Bronchial epithelial cell (primary cell): ENCODE measurements at regions not wholly inside any gene's neighbourhood (a gene's known extent, or its start where the extent isn't known, plus 50 kb on each side); places are given as distances from the start of the nearest gene placed in this dataset.
A peak's percentile ranks its signal among the peaks of the same experiment; 100 is the strongest.

ENCODE experiments used
- DNase-seq: peaks from one replicate; pipeline ENCODE4 v3.0.0-alpha.2; 2010; ENCODE audit warnings: low read depth
- FAIRE-seq: peaks from 2 replicates; lab custom pipeline; 2011; peaks lifted over from hg19 to GRCh38; lab: Jason Lieb, UNC
- H3K27me3 ChIP-seq: 2 replicates; pipeline ENCODE4 v1.5.1; 2011; ENCODE audit warnings: low read length; ENCODE audit not compliant: control insufficient read depth, insufficient read depth
- H3K36me3 ChIP-seq: 2 replicates; pipeline ENCODE4 v1.5.1; 2011; ENCODE audit warnings: low read length; ENCODE audit not compliant: control insufficient read depth, insufficient read depth
- H3K4me3 ChIP-seq: 2 replicates; pipeline ENCODE4 v1.5.1; 2011; ENCODE audit warnings: mild to moderate bottlenecking, low read depth, low read length, control low read depth
- CTCF ChIP-seq: IDR thresholded peaks from 2 replicates; pipeline ENCODE4 v1.5.1; 2011; ENCODE audit warnings: mild to moderate bottlenecking, moderate library complexity, low read length, control low read depth, inconsistent platforms; ENCODE audit not compliant: insufficient read depth, severe bottlenecking

GRCh38 chr12:89980236-89980635, 271.6 kb upstream of the ATP2B1 start:
- no peak overlapping the region for H3K4me3 ChIP-seq
- peak; percentile 41 for DNase-seq
- TF ChIP-seq CTCF: no peak
- no peaks in the 10 kb centered on the region for H3K36me3 ChIP-seq
- no peak for FAIRE-seq
- H3K27me3 ChIP-seq: no peaks in the 10 kb centered on the region

GRCh38 chr12:89977405-89978085, 268.9 kb upstream of the ATP2B1 start:
- Histone ChIP-seq H3K27me3 (no peaks in the 10 kb centered on the region), H3K4me3 (no peak overlapping the region), H3K36me3 (no peaks in the 10 kb centered on the region)
- FAIRE-seq (no peak), DNase-seq (no peak)
- no peak for TF ChIP-seq CTCF

GRCh38 chr12:89976866-89977265, 268.2 kb upstream of the ATP2B1 start:
- no peak for FAIRE-seq

GRCh38 chr12:89975574-89975973, 266.9 kb upstream of the ATP2B1 start:
- TF ChIP-seq CTCF: no peak
- H3K27me3 ChIP-seq: no peaks in the 10 kb centered on the region
- no peak for DNase-seq
- no peak overlapping the region for H3K4me3 ChIP-seq
- FAIRE-seq: no peak
- H3K36me3 ChIP-seq: no peaks in the 10 kb centered on the region

More at GRCh38 chr12:89976866-89977265, 268.2 kb upstream of the ATP2B1 start:
- TF ChIP-seq CTCF: no peak
- Histone ChIP-seq H3K4me3 (no peak overlapping the region), H3K27me3 (no peaks in the 10 kb centered on the region), H3K36me3 (no peaks in the 10 kb centered on the region)
- DNase-seq: no peak

- Histone ChIP-seq H3K36me3 (no peaks in the 10 kb centered on the region), H3K4me3 (no peak overlapping the region), H3K27me3 (no peaks in the 10 kb centered on the region)
- no peak for TF ChIP-seq CTCF
- no peak for DNase-seq
- FAIRE-seq: no peak
Measured at GRCh38 chr12:89971880-89972279, 263.2 kb upstream of the ATP2B1 start.

- DNase-seq (no peak), FAIRE-seq (no peak)
- no peak for TF ChIP-seq CTCF
- Histone ChIP-seq H3K36me3 (no peaks in the 10 kb centered on the region), H3K4me3 (no peak overlapping the region), H3K27me3 (no peaks in the 10 kb centered on the region)
Measured at GRCh38 chr12:89970722-89971121, 262.1 kb upstream of the ATP2B1 start.
